B cell (primary cell): ENCODE measurements at regions not wholly inside any gene's neighbourhood (a gene's known extent, or its start where the extent isn't known, plus 50 kb on each side); places are given as distances from the start of the nearest gene placed in this dataset.

Experiments
- ATAC-seq: fragments of 200-7000 bp; cut with Tn5 transposase; one replicate; pipeline ENCODE4 v1.10.0; 2021; ENCODE audit warnings: low read depth, mild to moderate bottlenecking, moderate number of reproducible peaks, moderate library complexity
- CTCF ChIA-PET: fragments of 350-600 bp; sonication (Branson Sonifier 250); formaldehyde crosslinking; loops from one replicate; lab custom pipeline; 2021; ENCODE audit warnings: antibody characterized with exemption, inconsistent platforms; lab: Charles Lee
- POLR2A ChIA-PET: fragments of 350-600 bp; sonication (Branson Sonifier 250); formaldehyde crosslinking; loops from one replicate; lab custom pipeline; 2021; ENCODE audit warnings: antibody characterized with exemption; lab: Charles Lee
- DNase-seq: peaks from one replicate; pipeline ENCODE4 v3.0.0; 2013
- H2AFZ ChIP-seq: 2 replicates; pipeline ENCODE4 v1.6.1; 2012; ENCODE audit warnings: mild to moderate bottlenecking, low read depth, low read length; ENCODE audit not compliant: insufficient read depth, poor library complexity, severe bottlenecking
- H3K27ac ChIP-seq, 2 donors: 1 replicate in 1 of 2; 2 replicates in 1 of 2; pipeline ENCODE4 v1.5.1; 2012 to 2013; ENCODE audit warnings: low read length in 2 of 2, mild to moderate bottlenecking in 2 of 2, moderate library complexity in 1 of 2
- H3K27me3 ChIP-seq, 4 experiments: fragments of 200-600 bp in 1 of 4; sonication (generic) in 1 of 4; replicated peaks in 1 of 4; 1 replicate in 2 of 4; 2 replicates in 2 of 4; pipeline versions ENCODE4 v1.6.1 to v1.7.0; 2013 to 2016; ENCODE audit warnings: low read length in 3 of 4, mild to moderate bottlenecking in 2 of 4, mixed read lengths in 1 of 4, moderate library complexity in 1 of 4; ENCODE audit not compliant: insufficient read depth in 4 of 4, control insufficient read depth in 3 of 4; ENCODE audit errors: control extremely low read depth in 1 of 4
- H3K36me3 ChIP-seq, 2 experiments: replicated peaks in 1 of 2; 1 replicate in 1 of 2; 2 replicates in 1 of 2; pipeline versions ENCODE4 v1.6.1 to v1.7.1; 2013; ENCODE audit warnings: low read length in 1 of 2; ENCODE audit not compliant: insufficient read depth in 2 of 2, control insufficient read depth in 1 of 2; ENCODE audit errors: control extremely low read depth in 1 of 2, extremely low read depth in 1 of 2
- H3K4me1 ChIP-seq, 2 donors: fragments of 200-600 bp in 1 of 2; sonication (generic) in 1 of 2; 1 replicate in 1 of 2; 2 replicates in 1 of 2; pipeline versions ENCODE4 v1.5.1 to v1.6.1; 2013 to 2017; ENCODE audit warnings: low read length in 2 of 2; ENCODE audit not compliant: control insufficient read depth in 2 of 2, insufficient read depth in 2 of 2
- H3K4me2 ChIP-seq: replicated peaks from 2 replicates; pipeline ENCODE3; 2012; ENCODE audit warnings: mild to moderate bottlenecking, low read depth, low read length; ENCODE audit not compliant: poor library complexity, severe bottlenecking
- H3K4me3 ChIP-seq, 5 experiments: fragments of 200-600 bp in 1 of 5; sonication (generic) in 1 of 5; 1 replicate in 3 of 5; 2 replicates in 2 of 5; pipeline versions ENCODE4 v1.5.1 to v1.7.0; 2011 to 2016; ENCODE audit warnings: low read length in 4 of 5, mild to moderate bottlenecking in 4 of 5, low read depth in 2 of 5, control low read depth in 1 of 5, moderate library complexity in 1 of 5; ENCODE audit not compliant: insufficient read depth in 1 of 5; ENCODE audit errors: control extremely low read depth in 1 of 5, extremely low read depth in 1 of 5
- H3K79me2 ChIP-seq: fragments of 200-600 bp; sonication (generic); one replicate; pipeline ENCODE4 v1.6.0; 2016; ENCODE audit warnings: low read length; ENCODE audit not compliant: control insufficient read depth, insufficient read depth
- H3K9ac ChIP-seq: fragments of 200-600 bp; sonication (generic); 2 replicates; pipeline ENCODE4 v1.6.1; 2017; ENCODE audit warnings: mild to moderate bottlenecking, low read length, moderate library complexity
- H3K9me3 ChIP-seq, 3 donors: one replicate each; pipeline versions ENCODE4 v1.6.1 to v1.7.1; 2013; ENCODE audit warnings: low read length in 2 of 3; ENCODE audit not compliant: control insufficient read depth in 2 of 3, insufficient read depth in 1 of 3; ENCODE audit errors: control extremely low read depth in 1 of 3
- H4K20me1 ChIP-seq: 2 replicates; pipeline ENCODE4 v1.6.0; 2012; ENCODE audit warnings: mild to moderate bottlenecking, low read length; ENCODE audit not compliant: insufficient read depth, control insufficient read depth, poor library complexity, severe bottlenecking
- H3K27ac Mint-ChIP-seq: one replicate; pipeline ENCODE4 v1.8.0; 2021; ENCODE audit warnings: mixed read lengths
- H3K27me3 Mint-ChIP-seq: one replicate; pipeline ENCODE4 v1.8.0; 2021; ENCODE audit warnings: mixed read lengths
- H3K4me1 Mint-ChIP-seq: one replicate; pipeline ENCODE4 v1.8.0; 2021; ENCODE audit warnings: mixed read lengths
- H3K4me3 Mint-ChIP-seq: one replicate; pipeline ENCODE4 v1.8.0; 2021; ENCODE audit warnings: mixed read lengths
- H3K9me3 Mint-ChIP-seq: one replicate; pipeline ENCODE4 v1.8.0; 2022; ENCODE audit warnings: mixed read lengths; ENCODE audit not compliant: insufficient read depth
- CTCF ChIP-seq: fragments of 200-600 bp; IDR thresholded peaks from one replicate; pipeline ENCODE4 v1.8.0; 2022; ENCODE audit warnings: antibody characterized with exemption, mild to moderate bottlenecking
- EZH2 ChIP-seq: IDR thresholded peaks from 2 replicates; pipeline ENCODE4 v1.6.1; 2012; ENCODE audit warnings: borderline replicate concordance, low read depth, mild to moderate bottlenecking, moderate library complexity, low read length; ENCODE audit not compliant: insufficient read depth, poor library complexity, severe bottlenecking
- WGBS: methylation state at CpG from one replicate; pipeline ENCODE4 v1.1.5; 2013; ENCODE audit warnings: missing lambda C conversion rate; ENCODE audit not compliant: insufficient coverage; 5-methylcytosine and 5-hydroxymethylcytosine counted together
- intact Hi-C: fragments of 100-400 bp; cut with micrococcal nuclease; formaldehyde crosslinking; loops from one replicate; pipeline ENCODE4 v1.10.0; 2022

GRCh38 chr18:1050012-1050657 lies 145.5 kb downstream of the ADCYAP1 start:
- Histone ChIP-seq H3K27me3 (no peaks in the 10 kb centered on the region), H3K4me1 (no peaks in the 10 kb centered on the region), H2AFZ (no peak overlapping the region), H3K36me3 (no peaks in the 10 kb centered on the region), H3K4me3 (no peak overlapping the region), H3K4me2 (no peak overlapping the region), H3K9ac (no peak overlapping the region), H4K20me1 (no peaks in the 10 kb centered on the region), H3K27ac (no peak overlapping the region), H3K9me3 (no peaks in the 10 kb centered on the region), H3K79me2 (no peaks in the 10 kb centered on the region)
- intact Hi-C loops, result no loop called here
- ATAC-seq (no peak), DNase-seq (no peak)
- Mint-ChIP-seq H3K27me3 (no peaks in the 10 kb centered on the region), H3K27ac (no peak overlapping the region), H3K9me3 (peaks cover 2% of the 10 kb centered on the region), H3K4me1 (no peaks in the 10 kb centered on the region), H3K4me3 (no peak overlapping the region)
- WGBS, result 29% methylated on average over 1 of the region's 3 CpGs
- ChIA-PET POLR2A (no interaction called here), CTCF (no interaction called here)
- TF ChIP-seq CTCF (no peak), EZH2 (no peak)

GRCh38 chr18:1052301-1052700 lies 147.6 kb downstream of the ADCYAP1 start:
- DNase-seq (no peak), ATAC-seq (no peak)
- no peaks in the 10 kb centered on the region for H4K20me1 ChIP-seq
- Mint-ChIP-seq H3K27me3 (no peaks in the 10 kb centered on the region), H3K4me1 (no peaks in the 10 kb centered on the region), H3K9me3 (peaks cover 2% of the 10 kb centered on the region), H3K27ac (no peak overlapping the region), H3K4me3 (no peak overlapping the region)
- TF ChIP-seq EZH2, result no peak
- TF ChIP-seq CTCF, result no peak
- no peak overlapping the region for H2AFZ ChIP-seq
- no peaks in the 10 kb centered on the region for H3K4me1 ChIP-seq
- CTCF ChIA-PET, result no interaction called here
- H3K36me3 ChIP-seq, result no peaks in the 10 kb centered on the region
- H3K4me3 ChIP-seq, result no peak overlapping the region
- no peak overlapping the region for H3K9ac ChIP-seq
- no peaks in the 10 kb centered on the region for H3K9me3 ChIP-seq
- no peak overlapping the region for H3K4me2 ChIP-seq
- no peaks in the 10 kb centered on the region for H3K79me2 ChIP-seq
- no peaks in the 10 kb centered on the region for H3K27me3 ChIP-seq
- H3K27ac ChIP-seq, result no peak overlapping the region
- POLR2A ChIA-PET, result no interaction called here
- intact Hi-C loops, result no loop called here
